ENCODE measurements at regions not wholly inside any gene's neighbourhood (a gene's known extent, or its start where the extent isn't known, plus 50 kb on each side); places are given as distances from the start of the nearest gene placed in this dataset.

DNA sequence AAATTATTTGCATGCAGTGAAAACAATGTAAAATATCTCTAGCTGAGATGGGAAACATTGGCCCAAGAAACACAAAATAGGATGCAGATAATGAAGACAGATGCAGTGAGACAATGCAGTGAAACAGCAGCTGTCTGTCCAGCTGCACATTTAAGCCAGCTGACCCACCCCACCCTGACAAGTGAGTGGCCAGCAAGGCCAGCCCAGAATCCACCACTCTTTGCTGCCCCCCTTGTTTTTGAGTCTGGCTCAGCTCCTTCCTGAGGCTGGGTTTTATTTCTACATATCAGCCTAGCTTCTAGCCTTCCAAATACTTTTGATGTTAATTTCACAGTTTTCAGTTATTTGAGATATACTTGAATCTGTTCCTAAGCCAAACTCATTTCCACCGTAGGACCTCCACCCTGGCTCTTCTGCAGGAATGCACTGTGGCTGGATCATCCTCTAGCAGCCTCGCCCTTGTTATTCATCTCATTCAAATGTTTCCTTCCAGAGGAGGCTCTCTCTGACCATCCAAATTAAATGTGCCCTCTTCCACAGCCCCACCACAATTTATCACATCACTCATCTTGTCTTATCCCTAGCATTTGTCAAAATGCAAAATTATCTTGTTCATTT lies 154.1 kb upstream of the POU2AF2 start:
- DNase-seq (ENCODE audit: low spot score), result no peak
- in situ Hi-C loops (cut with MboI; ENCODE audit: low pct_unique_long_range_greater_than_20kb, low sequenced_read_pairs, unreplicated experiment), result no loop called here
- TF ChIP-seq, protein P1, sequence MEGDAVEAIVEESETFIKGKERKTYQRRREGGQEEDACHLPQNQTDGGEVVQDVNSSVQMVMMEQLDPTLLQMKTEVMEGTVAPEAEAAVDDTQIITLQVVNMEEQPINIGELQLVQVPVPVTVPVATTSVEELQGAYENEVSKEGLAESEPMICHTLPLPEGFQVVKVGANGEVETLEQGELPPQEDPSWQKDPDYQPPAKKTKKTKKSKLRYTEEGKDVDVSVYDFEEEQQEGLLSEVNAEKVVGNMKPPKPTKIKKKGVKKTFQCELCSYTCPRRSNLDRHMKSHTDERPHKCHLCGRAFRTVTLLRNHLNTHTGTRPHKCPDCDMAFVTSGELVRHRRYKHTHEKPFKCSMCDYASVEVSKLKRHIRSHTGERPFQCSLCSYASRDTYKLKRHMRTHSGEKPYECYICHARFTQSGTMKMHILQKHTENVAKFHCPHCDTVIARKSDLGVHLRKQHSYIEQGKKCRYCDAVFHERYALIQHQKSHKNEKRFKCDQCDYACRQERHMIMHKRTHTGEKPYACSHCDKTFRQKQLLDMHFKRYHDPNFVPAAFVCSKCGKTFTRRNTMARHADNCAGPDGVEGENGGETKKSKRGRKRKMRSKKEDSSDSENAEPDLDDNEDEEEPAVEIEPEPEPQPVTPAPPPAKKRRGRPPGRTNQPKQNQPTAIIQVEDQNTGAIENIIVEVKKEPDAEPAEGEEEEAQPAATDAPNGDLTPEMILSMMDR (IDR thresholded peaks at IDR 0.05; ENCODE audit: extremely low read depth, insufficient read depth, missing control alignments), result no peak

DNA sequence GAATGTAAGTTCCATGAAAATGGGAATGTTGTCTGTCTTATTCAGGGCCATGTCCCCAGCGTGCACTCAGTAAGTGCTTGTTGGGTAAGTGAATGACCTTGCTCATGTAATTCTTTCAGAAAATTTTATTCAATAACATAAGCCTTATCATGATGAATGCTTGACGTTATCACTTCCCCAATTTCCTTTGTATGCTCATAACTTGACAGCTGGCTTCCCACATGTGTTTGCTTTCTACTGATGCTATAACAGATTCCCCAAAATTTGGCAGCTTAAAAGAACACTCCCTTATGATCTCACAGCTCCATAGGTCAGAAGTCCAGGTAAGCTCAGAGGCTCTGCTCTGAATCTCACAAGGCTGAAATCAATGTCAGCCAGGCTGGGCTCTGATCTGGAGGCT lies 155.8 kb upstream of the POU2AF2 start:
- TF ChIP-seq, protein P1 (IDR thresholded peaks at IDR 0.05; ENCODE audit: extremely low read depth, insufficient read depth, missing control alignments), result no peak
- in situ Hi-C loops (cut with MboI; ENCODE audit: low pct_unique_long_range_greater_than_20kb, low sequenced_read_pairs, unreplicated experiment), result no loop called here
- no peak for DNase-seq (ENCODE audit: low spot score)

DNA sequence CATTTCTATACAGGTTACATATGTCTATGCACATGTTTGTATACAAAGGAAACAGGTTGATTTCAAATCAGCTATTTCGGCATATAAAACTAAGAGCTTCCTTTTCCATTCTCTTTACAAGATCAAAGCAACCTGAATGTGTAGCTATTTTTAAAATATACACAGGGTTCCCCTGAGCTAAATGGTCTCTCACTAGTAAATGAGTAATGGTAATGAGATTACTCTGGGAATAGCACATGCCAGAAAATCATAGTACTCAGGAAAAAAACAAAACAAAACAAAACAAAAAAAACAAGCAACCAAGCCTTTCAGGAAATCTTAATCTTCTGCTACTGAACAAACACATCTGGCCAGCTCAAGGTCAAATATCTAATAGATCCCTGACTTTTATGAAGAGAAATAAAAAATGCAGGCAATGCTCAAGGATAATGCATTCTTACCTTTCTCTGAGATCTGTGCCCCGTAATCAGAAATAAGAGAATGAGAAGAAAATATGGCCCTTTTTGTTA lies 156.6 kb upstream of the POU2AF2 start:
- in situ Hi-C loops (cut with MboI; ENCODE audit: low pct_unique_long_range_greater_than_20kb, low sequenced_read_pairs, unreplicated experiment), result no loop called here
- DNase-seq (ENCODE audit: low spot score), result no peak
- TF ChIP-seq, protein P1 (IDR thresholded peaks at IDR 0.05; ENCODE audit: extremely low read depth, insufficient read depth, missing control alignments), result no peak

DNA sequence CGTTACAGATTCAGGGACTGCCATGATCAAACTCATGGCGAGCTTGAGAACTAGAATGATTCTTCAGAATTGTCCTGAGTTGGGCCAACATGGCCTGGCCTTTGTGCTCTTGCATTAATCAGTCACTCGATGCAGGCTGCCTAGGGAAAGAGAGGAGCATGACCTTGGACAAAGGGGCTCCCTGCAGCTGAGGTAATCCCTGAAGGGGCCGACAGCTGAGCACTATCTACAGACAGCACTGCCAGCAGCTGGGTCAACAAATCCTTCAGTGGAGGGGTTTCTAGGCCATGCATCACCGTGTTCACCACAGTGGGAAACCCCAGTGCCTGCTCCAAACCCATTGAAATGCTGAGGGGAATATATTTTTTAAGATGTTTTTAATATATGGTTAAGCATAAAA lies 159.5 kb upstream of the POU2AF2 start:
- TF ChIP-seq, protein P1 (IDR thresholded peaks at IDR 0.05; ENCODE audit: extremely low read depth, insufficient read depth, missing control alignments), result no peak
- no peak for DNase-seq (ENCODE audit: low spot score)
- in situ Hi-C loops (cut with MboI; ENCODE audit: low pct_unique_long_range_greater_than_20kb, low sequenced_read_pairs, unreplicated experiment), result no loop called here

DNA sequence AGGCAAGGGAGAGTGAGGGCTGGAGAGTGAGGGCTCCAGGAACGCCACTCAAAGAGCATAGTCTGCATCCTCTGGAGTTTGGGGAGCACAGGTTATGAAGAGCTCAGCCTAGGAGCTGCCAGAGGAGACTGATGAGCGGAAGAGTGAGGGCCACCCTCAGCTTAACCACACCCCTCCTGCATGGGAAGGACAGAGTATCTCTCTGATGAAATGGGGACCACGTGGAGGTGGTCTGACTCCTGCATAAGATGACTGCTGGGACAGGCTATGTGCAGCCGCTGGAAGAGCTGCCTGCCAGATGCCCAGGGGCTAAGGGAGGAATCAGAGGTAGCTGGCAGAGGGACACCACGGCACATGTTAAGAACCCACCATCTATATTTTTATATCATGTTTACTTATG lies 162.9 kb upstream of the POU2AF2 start:
- in situ Hi-C loops (cut with MboI; ENCODE audit: low pct_unique_long_range_greater_than_20kb, low sequenced_read_pairs, unreplicated experiment), result no loop called here
- TF ChIP-seq, protein P1 (IDR thresholded peaks at IDR 0.05; ENCODE audit: extremely low read depth, insufficient read depth, missing control alignments), result no peak
- no peak for DNase-seq (ENCODE audit: low spot score)

DNA sequence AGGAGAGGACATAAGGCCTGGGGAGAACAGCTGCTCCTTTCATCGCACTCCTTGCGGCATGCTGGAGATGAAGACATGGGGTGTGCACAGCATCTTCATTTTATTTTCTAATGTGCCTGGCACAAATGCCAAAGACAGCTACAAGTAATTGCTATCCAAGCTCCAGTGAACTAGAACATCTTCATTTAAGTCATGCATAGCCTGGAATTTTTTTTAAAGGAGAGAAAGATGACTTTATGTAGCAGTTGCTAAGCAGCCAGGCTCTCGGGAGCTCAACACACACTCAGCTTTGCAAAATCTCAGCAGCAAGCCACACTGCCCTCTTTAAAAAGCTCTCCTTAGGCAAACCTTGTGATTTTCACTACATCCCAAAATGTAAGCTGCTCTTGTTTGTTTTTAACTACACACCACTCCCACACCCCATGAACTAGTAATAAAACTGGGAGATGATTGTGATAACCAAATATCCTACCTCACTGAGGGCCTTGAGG lies 164.5 kb upstream of the POU2AF2 start:
- DNase-seq (ENCODE audit: low spot score), result no peak

More for the DNA sequence above, 164.5 kb upstream of the POU2AF2 start:
- TF ChIP-seq, protein P1 (IDR thresholded peaks at IDR 0.05; ENCODE audit: extremely low read depth, insufficient read depth, missing control alignments), result no peak
- in situ Hi-C loops (cut with MboI; ENCODE audit: low pct_unique_long_range_greater_than_20kb, low sequenced_read_pairs, unreplicated experiment), result no loop called here
